Upper lobe of left lung (tissue), 6 donors: ENCODE measurements at regions not wholly inside any gene's neighbourhood (a gene's known extent, or its start where the extent isn't known, plus 50 kb on each side); places are given as distances from the start of the nearest gene placed in this dataset.
A peak's percentile ranks its signal among the peaks of the same experiment; 100 is the strongest.

ENCODE experiments used
- ATAC-seq, 2 donors: fragments of 200-7000 bp; cut with Tn5 transposase; one replicate each; pipeline ENCODE4 v1.9.1; 2022; ENCODE audit warnings: mild to moderate bottlenecking in 2 of 2, moderate library complexity in 2 of 2; ENCODE audit not compliant: low FRiP score in 2 of 2
- DNase-seq, 2 donors: peaks; one replicate each; pipeline ENCODE4 v3.0.0-alpha.2; 2019 to 2020
- H3K27ac ChIP-seq, 4 donors: fragments of 200-600 bp; sonication (generic); one replicate each; pipeline ENCODE4 v1.5.1; 2016 to 2019
- H3K27me3 ChIP-seq, 4 donors: fragments of 200-600 bp; sonication (generic); one replicate each; pipeline ENCODE4 v1.5.1; 2017 to 2019
- H3K36me3 ChIP-seq, 4 donors: fragments of 200-600 bp; sonication (generic); one replicate each; pipeline ENCODE4 v1.5.1; 2016 to 2019
- H3K4me1 ChIP-seq, 4 donors: fragments of 200-600 bp; sonication (generic); one replicate each; pipeline ENCODE4 v1.5.1; 2018 to 2019
- H3K4me3 ChIP-seq, 4 donors: fragments of 200-600 bp; sonication (generic); one replicate each; pipeline ENCODE4 v1.5.1; 2017 to 2019; ENCODE audit warnings: mild to moderate bottlenecking in 2 of 4, moderate library complexity in 1 of 4
- H3K9me3 ChIP-seq, 4 donors: fragments of 200-600 bp; sonication (generic); one replicate each; pipeline ENCODE4 v1.5.1; 2018 to 2019
- EP300 ChIP-seq, 4 donors: sonication (generic); formaldehyde crosslinking; IDR thresholded peaks; one replicate each; pipeline ENCODE4 v1.5.1; 2017; ENCODE audit warnings: antibody characterized with exemption in 4 of 4, control low read depth in 2 of 4
- POLR2A ChIP-seq, 4 donors: fragments of 450-650 bp; IDR thresholded peaks; one replicate each; pipeline ENCODE4 v1.5.1; 2016 to 2017; ENCODE audit warnings: antibody characterized with exemption in 4 of 4, mild to moderate bottlenecking in 2 of 4
- POLR2AphosphoS5 ChIP-seq, 2 donors: sonication (generic); formaldehyde crosslinking; IDR thresholded peaks; one replicate each; pipeline ENCODE4 v1.5.1; 2017; ENCODE audit warnings: antibody characterized with exemption in 2 of 2
- WGBS, 2 donors: methylation state at CpG; one replicate each; pipeline ENCODE4 v1.1.5; 2017 to 2018; 5-methylcytosine and 5-hydroxymethylcytosine counted together
- TF ChIP-seq, protein P1 (sequence below), 6 experiments: fragments of 450-650 bp in 4 of 6; fragments of 200-600 bp in 2 of 6; sonication (generic) in 2 of 6; IDR thresholded peaks; one replicate each; pipeline ENCODE4 v1.5.1; 2016 to 2019; ENCODE audit warnings: antibody characterized with exemption in 6 of 6
- donor health status: DM: no; HTN: no; CAD: no; lungs with moderate emphysema.
- donor health status: DM: no; HTN: yes; CAD: no; lungs with severe emphysema.

DNA sequence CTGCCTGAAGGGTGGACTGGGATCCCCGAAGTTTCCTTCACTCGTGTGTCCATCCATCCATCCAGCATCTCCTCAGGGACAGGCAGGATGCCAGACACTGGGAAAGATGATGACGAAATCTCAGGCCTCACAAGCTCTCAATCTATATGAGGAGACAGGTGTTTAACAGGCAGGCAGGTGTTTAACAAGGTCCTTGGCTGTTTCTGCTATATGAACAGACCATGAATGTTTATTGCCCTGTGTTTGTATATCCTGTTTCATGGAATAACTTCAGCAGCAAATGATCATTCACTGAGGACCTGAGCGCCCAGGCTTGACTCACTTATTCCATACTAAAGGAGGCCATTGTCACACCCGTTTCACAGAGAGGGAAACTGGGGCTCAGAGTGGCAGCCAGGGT lies 685.8 kb upstream of the HS6ST1 start:
- Histone ChIP-seq H3K9me3 (no peaks in the 10 kb centered on the region), H3K4me1 (no peaks in the 10 kb centered on the region), H3K27ac (no peak overlapping the region), H3K4me3 (no peak overlapping the region), H3K36me3 (no peaks in the 10 kb centered on the region), H3K27me3 (no peaks in the 10 kb centered on the region)
- ATAC-seq (no peak), DNase-seq (no peak)
- WGBS, 2 donors: 69 to 71% methylated on average over 5 of the region's 5 CpGs
- no peak for TF ChIP-seq EP300 (IDR thresholded peaks at IDR 0.05)
- TF ChIP-seq POLR2A (IDR thresholded peaks at IDR 0.05): no peak
- TF ChIP-seq POLR2AphosphoS5 (IDR thresholded peaks at IDR 0.05): no peak
- TF ChIP-seq, protein P1, sequence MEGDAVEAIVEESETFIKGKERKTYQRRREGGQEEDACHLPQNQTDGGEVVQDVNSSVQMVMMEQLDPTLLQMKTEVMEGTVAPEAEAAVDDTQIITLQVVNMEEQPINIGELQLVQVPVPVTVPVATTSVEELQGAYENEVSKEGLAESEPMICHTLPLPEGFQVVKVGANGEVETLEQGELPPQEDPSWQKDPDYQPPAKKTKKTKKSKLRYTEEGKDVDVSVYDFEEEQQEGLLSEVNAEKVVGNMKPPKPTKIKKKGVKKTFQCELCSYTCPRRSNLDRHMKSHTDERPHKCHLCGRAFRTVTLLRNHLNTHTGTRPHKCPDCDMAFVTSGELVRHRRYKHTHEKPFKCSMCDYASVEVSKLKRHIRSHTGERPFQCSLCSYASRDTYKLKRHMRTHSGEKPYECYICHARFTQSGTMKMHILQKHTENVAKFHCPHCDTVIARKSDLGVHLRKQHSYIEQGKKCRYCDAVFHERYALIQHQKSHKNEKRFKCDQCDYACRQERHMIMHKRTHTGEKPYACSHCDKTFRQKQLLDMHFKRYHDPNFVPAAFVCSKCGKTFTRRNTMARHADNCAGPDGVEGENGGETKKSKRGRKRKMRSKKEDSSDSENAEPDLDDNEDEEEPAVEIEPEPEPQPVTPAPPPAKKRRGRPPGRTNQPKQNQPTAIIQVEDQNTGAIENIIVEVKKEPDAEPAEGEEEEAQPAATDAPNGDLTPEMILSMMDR (IDR thresholded peaks at IDR 0.05): no peak

- H3K27ac ChIP-seq: no peak overlapping the region
- TF ChIP-seq POLR2A (IDR thresholded peaks at IDR 0.05) (no peak), EP300 (IDR thresholded peaks at IDR 0.05) (no peak), POLR2AphosphoS5 (IDR thresholded peaks at IDR 0.05) (no peak)
- TF ChIP-seq, protein P1 (IDR thresholded peaks at IDR 0.05): no peak
Measured at GRCh38 chr2:129004940-129005490, 686.3 kb upstream of the HS6ST1 start.

GRCh38 chr2:129006135-129006886 lies 687.6 kb upstream of the HS6ST1 start:
- no peak for DNase-seq
- TF ChIP-seq EP300 (IDR thresholded peaks at IDR 0.05): no peak
- TF ChIP-seq POLR2AphosphoS5 (IDR thresholded peaks at IDR 0.05): no peak
- no peak for TF ChIP-seq POLR2A (IDR thresholded peaks at IDR 0.05)
- TF ChIP-seq, protein P1 (IDR thresholded peaks at IDR 0.05): no peak
- Histone ChIP-seq H3K4me3 (no peak overlapping the region), H3K27me3 (no peaks in the 10 kb centered on the region), H3K36me3 (no peaks in the 10 kb centered on the region), H3K4me1 (no peaks in the 10 kb centered on the region), H3K9me3 (no peaks in the 10 kb centered on the region), H3K27ac (no peak overlapping the region)
- WGBS, 2 donors: 72 to 78% methylated on average over 19 of the region's 19 CpGs
- ATAC-seq: no peak

More at GRCh38 chr2:129004940-129005490, 686.3 kb upstream of the HS6ST1 start:
- peak in 1 of 2 donors; percentile 51 for DNase-seq
- no peak for ATAC-seq
- Histone ChIP-seq H3K9me3 (no peaks in the 10 kb centered on the region), H3K27me3 (no peaks in the 10 kb centered on the region), H3K36me3 (no peaks in the 10 kb centered on the region), H3K4me3 (no peak overlapping the region), H3K4me1 (no peaks in the 10 kb centered on the region)
- 87 to 92% methylated on average over 2 to 4 of the region's 4 CpGs for WGBS, 2 donors

- ATAC-seq (no peak), DNase-seq (no peak)
- TF ChIP-seq POLR2AphosphoS5 (IDR thresholded peaks at IDR 0.05) (no peak), POLR2A (IDR thresholded peaks at IDR 0.05) (no peak), EP300 (IDR thresholded peaks at IDR 0.05) (no peak)
- TF ChIP-seq, protein P1 (IDR thresholded peaks at IDR 0.05): no peak
- H3K27ac ChIP-seq: no peak overlapping the region
- WGBS, 2 donors: 84 to 91% methylated on average over 6 of the region's 6 CpGs
- no peaks in the 10 kb centered on the region for H3K4me1 ChIP-seq
- no peaks in the 10 kb centered on the region for H3K27me3 ChIP-seq
- H3K4me3 ChIP-seq: no peak overlapping the region
- no peaks in the 10 kb centered on the region for H3K9me3 ChIP-seq
- H3K36me3 ChIP-seq: no peaks in the 10 kb centered on the region
Measured at GRCh38 chr2:129006901-129007300, 688.2 kb upstream of the HS6ST1 start.
